ENCODE measurements at regions not wholly inside any gene's neighbourhood (a gene's known extent, or its start where the extent isn't known, plus 50 kb on each side); places are given as distances from the start of the nearest gene placed in this dataset.

GRCh38 chr4:12293906-12294525, 865.3 kb upstream of the HS3ST1 start:
- no peak for DNase-seq

- no peak for DNase-seq
Observed at GRCh38 chr4:12286351-12286750, 857.7 kb upstream of the HS3ST1 start.

GRCh38 chr4:12270546-12270945, 841.9 kb upstream of the HS3ST1 start:
- DNase-seq = no peak

GRCh38 chr4:12265554-12265953, 836.9 kb upstream of the HS3ST1 start:
- no peak for DNase-seq

- no peak for DNase-seq
Observed at GRCh38 chr4:12260453-12260852, 831.8 kb upstream of the HS3ST1 start.

- no peak for DNase-seq
Observed at GRCh38 chr4:12244973-12245372, 816.3 kb upstream of the HS3ST1 start.

GRCh38 chr4:12242354-12242753, 813.7 kb upstream of the HS3ST1 start:
- no peak for DNase-seq

- no peak for DNase-seq
Observed at GRCh38 chr4:12239897-12240636, 811.4 kb upstream of the HS3ST1 start.

DNA sequence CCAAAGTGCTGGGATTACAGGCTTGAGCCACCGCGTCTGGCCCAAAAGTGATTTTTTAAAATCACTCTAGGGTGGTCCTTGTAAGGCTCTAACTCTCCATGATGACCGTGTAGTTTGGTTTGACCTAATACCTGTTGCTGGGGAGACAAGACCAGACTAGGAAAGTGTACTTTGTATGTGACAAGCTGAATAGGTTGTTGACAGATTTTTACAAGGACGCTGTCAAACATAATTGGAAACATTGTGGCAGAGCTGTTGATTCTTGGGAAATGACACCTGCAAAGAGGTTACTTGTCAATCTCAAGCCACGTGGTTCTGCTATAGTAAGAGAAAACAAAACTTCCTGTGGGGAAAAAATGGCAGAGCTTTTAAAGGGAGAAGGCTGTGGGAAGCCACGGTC, 802.4 kb upstream of the HS3ST1 start:
- DNase-seq = no peak

DNA sequence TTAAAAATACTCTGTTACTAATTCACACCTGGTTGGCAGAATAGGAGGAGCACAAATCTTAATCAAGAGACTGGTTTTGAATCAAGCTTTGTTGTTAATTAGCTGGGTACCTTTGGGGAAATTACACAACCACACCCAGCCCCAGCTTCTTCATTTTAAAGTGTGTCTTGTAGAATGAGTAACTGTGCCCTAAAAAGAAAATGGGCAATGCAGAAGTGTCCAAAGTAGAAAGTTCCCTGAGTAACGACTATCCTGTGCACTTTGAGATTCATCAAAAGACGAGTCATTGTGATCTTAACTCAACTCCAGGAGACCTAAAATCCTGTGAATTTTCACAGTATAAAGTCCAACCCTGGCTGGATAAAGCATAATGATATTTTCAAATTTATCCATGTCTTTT, 792.3 kb upstream of the HS3ST1 start:
- DNase-seq = no peak

DNA sequence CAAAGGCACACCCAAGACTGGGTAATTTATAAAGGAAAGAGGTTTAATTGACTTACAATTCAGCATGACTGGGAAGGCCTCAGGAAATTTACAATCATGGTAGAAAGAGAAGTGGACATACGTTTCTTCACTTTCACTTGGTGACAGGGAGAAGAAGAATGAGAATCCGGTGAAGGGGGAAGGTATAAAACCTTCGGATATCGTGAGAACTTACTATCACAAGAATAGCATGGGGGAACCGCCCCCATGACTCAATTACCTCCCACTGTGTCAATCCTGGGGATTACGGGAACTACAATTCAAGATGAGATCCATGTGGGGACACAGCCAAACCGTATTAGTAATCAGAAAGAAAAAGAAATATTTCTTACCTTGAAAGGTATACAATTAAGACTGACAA, 782.9 kb upstream of the HS3ST1 start:
- DNase-seq = no peak

GRCh38 chr4:12207396-12207795, 778.7 kb upstream of the HS3ST1 start:
- no peak for DNase-seq

DNA sequence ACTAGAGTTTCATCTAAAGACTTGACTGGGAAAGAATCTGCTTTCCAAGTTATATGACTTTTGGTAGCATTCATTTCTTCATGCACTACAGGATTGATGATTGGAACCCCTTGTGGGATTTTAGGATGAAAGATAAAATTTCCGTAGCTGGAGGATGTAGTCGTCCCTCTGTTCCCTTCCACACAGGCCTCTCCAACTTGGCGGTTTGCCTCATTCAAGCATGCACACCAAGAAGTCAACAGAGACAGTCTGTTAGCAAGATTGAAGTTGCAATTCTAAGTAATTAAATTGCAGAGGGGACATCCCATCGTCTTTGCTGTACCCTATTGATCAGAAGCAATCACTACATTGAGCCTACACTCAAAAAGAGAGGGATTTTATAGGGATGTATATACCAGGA, 777.4 kb upstream of the HS3ST1 start:
- no peak for DNase-seq

DNA sequence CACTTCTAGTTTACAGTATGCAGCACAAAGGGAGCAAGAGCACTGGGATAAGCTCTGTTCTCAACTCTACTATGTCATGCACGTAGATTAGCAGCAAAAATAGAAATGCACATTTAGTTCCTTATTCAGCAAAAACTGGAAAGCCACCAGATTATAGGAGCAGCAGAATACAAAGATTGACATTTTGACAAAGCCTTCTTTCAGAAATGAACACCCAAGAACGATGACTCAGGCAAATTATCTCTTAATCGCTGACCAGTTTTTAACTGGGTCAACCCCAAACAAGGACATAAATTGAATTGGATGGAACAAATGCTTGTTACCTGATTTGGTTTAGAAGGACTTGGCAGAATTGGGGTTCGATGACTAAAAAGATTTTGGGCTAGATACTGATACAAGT, 775.3 kb upstream of the HS3ST1 start:
- DNase-seq = no peak

DNA sequence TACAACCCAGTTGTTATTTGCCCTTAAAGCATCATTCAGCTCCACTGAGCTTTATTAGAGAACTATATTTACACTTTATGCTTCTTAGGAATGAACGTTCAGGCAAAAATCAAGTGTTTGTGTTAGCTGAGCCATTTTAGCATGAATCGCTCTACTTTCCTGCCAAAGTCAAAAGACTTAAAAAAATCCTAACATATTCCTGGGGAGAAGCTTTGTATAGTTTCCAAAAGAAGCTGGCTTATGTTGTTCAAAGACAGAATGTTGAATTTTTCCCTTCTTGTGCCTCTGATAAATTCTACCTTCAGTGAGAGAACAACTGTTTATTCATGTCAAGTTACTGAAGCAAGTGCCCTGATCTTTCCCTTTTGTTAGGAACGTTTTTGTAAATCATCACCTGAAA, 771.5 kb upstream of the HS3ST1 start:
- DNase-seq = no peak

- DNase-seq = no peak
Observed at GRCh38 chr4:12186526-12186925, 757.8 kb upstream of the HS3ST1 start.

- no peak for DNase-seq
Observed at GRCh38 chr4:12178614-12179610, 750.2 kb upstream of the HS3ST1 start.

DNA sequence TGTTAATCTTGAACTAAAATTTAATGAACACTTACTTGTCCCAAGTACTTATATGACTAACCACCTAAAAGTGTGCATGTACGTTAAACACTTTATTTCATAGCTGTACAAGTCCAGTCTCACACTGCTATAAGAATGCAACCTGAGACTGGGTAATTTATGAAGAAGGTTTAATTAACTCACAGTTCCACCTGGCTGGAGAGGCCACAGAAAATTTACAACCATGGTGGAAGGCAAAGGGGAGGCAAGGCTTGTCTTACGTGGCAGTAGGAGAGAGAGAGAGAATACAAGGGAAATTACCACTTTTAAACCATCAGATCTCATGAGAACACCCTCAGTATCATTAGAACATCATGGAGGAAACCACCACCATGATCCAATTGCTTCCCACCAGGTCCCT, 748.7 kb upstream of the HS3ST1 start:
- DNase-seq = no peak

DNA sequence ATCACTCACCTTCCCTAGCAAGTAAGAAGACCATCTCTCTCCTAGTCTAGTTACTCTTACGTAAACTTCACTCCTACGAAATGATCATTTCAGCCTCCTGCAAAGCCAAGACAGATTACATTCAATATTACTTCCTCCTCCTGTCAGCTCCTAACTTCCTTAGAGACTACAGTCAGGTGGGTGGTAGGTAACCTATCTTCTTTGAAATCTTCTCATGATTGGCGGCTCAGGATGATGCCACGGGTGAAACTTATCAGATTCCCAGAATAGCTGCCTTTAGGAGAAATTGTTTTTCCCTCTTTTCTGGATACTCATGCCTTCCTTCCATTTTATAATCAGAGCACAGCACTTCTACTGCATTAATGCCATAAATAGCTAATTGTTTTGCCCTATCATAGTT, 744.8 kb upstream of the HS3ST1 start:
- no peak for DNase-seq

- DNase-seq = no peak
Observed at GRCh38 chr4:12172198-12172973, 743.7 kb upstream of the HS3ST1 start.

- no peak for DNase-seq
Observed at GRCh38 chr4:12170308-12170707, 741.6 kb upstream of the HS3ST1 start.

DNA sequence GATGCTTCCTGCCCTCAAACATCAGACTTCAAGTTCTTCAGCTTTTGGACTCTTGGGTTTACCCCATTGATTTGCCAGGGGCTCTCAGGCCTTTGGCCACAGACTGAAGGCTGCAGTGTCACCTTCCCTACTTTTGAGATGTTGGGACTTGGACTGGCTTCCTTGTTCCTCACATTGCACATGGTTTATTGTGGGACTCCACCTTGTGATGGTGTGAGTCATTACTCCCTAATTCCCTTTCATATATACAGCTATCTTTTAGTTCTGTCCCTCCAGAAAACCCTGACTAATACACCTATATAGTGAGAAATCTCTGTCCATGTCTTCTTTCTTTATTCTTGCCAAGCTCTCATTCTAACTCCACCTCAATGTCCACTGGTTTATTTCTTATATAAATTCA, 736.9 kb upstream of the HS3ST1 start:
- no peak for DNase-seq

GRCh38 chr4:12146339-12146738, 717.6 kb upstream of the HS3ST1 start:
- no peak for DNase-seq
